Omental fat pad (tissue), 3 donors: ENCODE measurements at regions not wholly inside any gene's neighbourhood (a gene's known extent, or its start where the extent isn't known, plus 50 kb on each side); places are given as distances from the start of the nearest gene placed in this dataset.
"Not testable (repeated sequence)": the region's sequence is repeated elsewhere in the genome, so short reads cannot be mapped to it uniquely, and the experiment has no call there.

Experiments
- ATAC-seq: fragments of 150-250 bp; one replicate; pipeline ENCODE4 v1.9.1; 2016; ENCODE audit warnings: mild to moderate bottlenecking, moderate library complexity; ENCODE audit not compliant: low FRiP score
- DNase-seq: peaks from one replicate; pipeline ENCODE4 v3.0.0-alpha.2; 2019; ENCODE audit warnings: low spot score
- CTCF ChIP-seq, 3 donors: fragments of 450-650 bp; IDR thresholded peaks; one replicate each; pipeline ENCODE4 v1.5.1; 2016 to 2017; ENCODE audit warnings: antibody characterized with exemption in 3 of 3, mild to moderate bottlenecking in 3 of 3, moderate library complexity in 2 of 3

GRCh38 chr15:24269166-24269571 lies 406.4 kb upstream of the NPAP1 start:
- DNase-seq: no peak
- TF ChIP-seq CTCF (IDR thresholded peaks at IDR 0.05): no peak
- no peak for ATAC-seq

- no peak for DNase-seq
- ATAC-seq: no peak
- no peak for TF ChIP-seq CTCF (IDR thresholded peaks at IDR 0.05)
These were observed 405.7 kb upstream of the NPAP1 start for GRCh38 chr15:24269923-24270322.

- ATAC-seq: not testable (repeated sequence)
These were observed 403.9 kb upstream of the NPAP1 start for GRCh38 chr15:24271496-24272244.

GRCh38 chr15:24292837-24293236 lies 382.7 kb upstream of the NPAP1 start:
- no peak for TF ChIP-seq CTCF (IDR thresholded peaks at IDR 0.05)
- DNase-seq (no peak), ATAC-seq (no peak)

More at GRCh38 chr15:24271496-24272244, 403.9 kb upstream of the NPAP1 start:
- not testable (repeated sequence) for DNase-seq

- not testable (repeated sequence) for ATAC-seq, DNase-seq
These were observed 374.7 kb upstream of the NPAP1 start for GRCh38 chr15:24300804-24301368.

GRCh38 chr15:24301999-24302398 lies 373.6 kb upstream of the NPAP1 start:
- not testable (repeated sequence) for DNase-seq

GRCh38 chr15:24304747-24305146 lies 370.8 kb upstream of the NPAP1 start:
- not testable (repeated sequence) for ATAC-seq, DNase-seq

More at GRCh38 chr15:24301999-24302398, 373.6 kb upstream of the NPAP1 start:
- not testable (repeated sequence) for ATAC-seq

GRCh38 chr15:24305643-24306042 lies 369.9 kb upstream of the NPAP1 start:
- not testable (repeated sequence) for DNase-seq, ATAC-seq

GRCh38 chr15:24309700-24310099 lies 365.9 kb upstream of the NPAP1 start:
- DNase-seq, ATAC-seq: not testable (repeated sequence)

GRCh38 chr15:24311692-24312091 lies 363.9 kb upstream of the NPAP1 start:
- DNase-seq, ATAC-seq: not testable (repeated sequence)

GRCh38 chr15:24316326-24316725 lies 359.2 kb upstream of the NPAP1 start:
- ATAC-seq, DNase-seq: not testable (repeated sequence)
